Kidney (tissue), 13 donors: ENCODE measurements at regions not wholly inside any gene's neighbourhood (a gene's known extent, or its start where the extent isn't known, plus 50 kb on each side); places are given as distances from the start of the nearest gene placed in this dataset.
"Not testable (repeated sequence)": the region's sequence is repeated elsewhere in the genome, so short reads cannot be mapped to it uniquely, and the experiment has no call there.

Experiments used
- DNase-seq, 5 donors: peaks; one replicate each; pipeline ENCODE4 v3.0.0-alpha.2; 2013 to 2020
- FAIRE-seq: peaks from 2 replicates; lab custom pipeline; 2012; peaks lifted over from hg19 to GRCh38; lab: Jason Lieb, UNC
- H3K27ac ChIP-seq, 2 donors: one replicate each; pipeline ENCODE4 v1.7.0; 2013; ENCODE audit warnings: low read depth in 2 of 2, low read length in 2 of 2, inconsistent platforms in 1 of 2
- H3K27me3 ChIP-seq: one replicate; pipeline ENCODE4 v1.7.1; 2013; ENCODE audit warnings: low read length, inconsistent platforms; ENCODE audit not compliant: control insufficient read depth, insufficient read depth
- H3K36me3 ChIP-seq, 3 donors: one replicate each; pipeline versions ENCODE4 v1.7.0 to v1.7.1; 2013; ENCODE audit warnings: low read length in 3 of 3, control low read depth in 1 of 3, inconsistent platforms in 1 of 3; ENCODE audit not compliant: insufficient read depth in 3 of 3, control insufficient read depth in 2 of 3
- H3K4me1 ChIP-seq, 3 donors: one replicate each; pipeline versions ENCODE4 v1.7.0 to v1.7.1; 2013; ENCODE audit warnings: low read length in 3 of 3, inconsistent platforms in 1 of 3, low read depth in 1 of 3; ENCODE audit not compliant: control insufficient read depth in 2 of 3, insufficient read depth in 2 of 3
- H3K4me3 ChIP-seq, 3 donors: one replicate each; pipeline versions ENCODE4 v1.7.0 to v1.8.1; 2013; ENCODE audit warnings: low read length in 3 of 3, control low read depth in 1 of 3, inconsistent platforms in 1 of 3
- H3K9ac ChIP-seq, 3 donors: one replicate each; pipeline versions ENCODE4 v1.7.0 to v1.7.1; 2013; ENCODE audit warnings: low read length in 3 of 3, control low read depth in 1 of 3, inconsistent platforms in 1 of 3
- H3K9me3 ChIP-seq, 3 donors: one replicate each; pipeline versions ENCODE4 v1.7.0 to v1.7.1; 2013; ENCODE audit warnings: low read length in 3 of 3, control low read depth in 1 of 3, inconsistent platforms in 1 of 3; ENCODE audit not compliant: control insufficient read depth in 2 of 3, insufficient read depth in 1 of 3
- CTCF ChIP-seq: IDR thresholded peaks from 3 replicates; pipeline ENCODE4 v1.5.1; 2012; ENCODE audit warnings: mild to moderate bottlenecking, moderate library complexity, borderline replicate concordance; ENCODE audit not compliant: insufficient read depth; ENCODE audit errors: extremely low read depth
- intact Hi-C: fragments of 100-400 bp; cut with DNase I; formaldehyde crosslinking; loops from one replicate; pipeline ENCODE4 v1.11.1; 2022
- donor health status: control.
- donor health status: control.
- donor health status: control.
- donor health status: control.
- donor health status: control.
- donor health status: DM: yes; HTN: yes; CAD: no.
- donor health status: Normal renal cell carcinoma (clear cell type).

GRCh38 chr7:37601321-37601720 is 82.2 kb upstream of the GPR141 start:
- FAIRE-seq (no peak), DNase-seq (no peak)
- H3K27me3 ChIP-seq = no peaks in the 10 kb centered on the region
- peaks cover 0 to 7% (median 0%) of the 10 kb centered on the region in 3 donors for H3K9me3 ChIP-seq
- no peaks in the 10 kb centered on the region for H3K4me1 ChIP-seq
- H3K27ac ChIP-seq = no peak overlapping the region
- no peak overlapping the region for H3K4me3 ChIP-seq
- TF ChIP-seq CTCF = no peak
- no peaks in the 10 kb centered on the region for H3K36me3 ChIP-seq
- intact Hi-C loops = no loop called here
- H3K9ac ChIP-seq = no peak overlapping the region

DNA sequence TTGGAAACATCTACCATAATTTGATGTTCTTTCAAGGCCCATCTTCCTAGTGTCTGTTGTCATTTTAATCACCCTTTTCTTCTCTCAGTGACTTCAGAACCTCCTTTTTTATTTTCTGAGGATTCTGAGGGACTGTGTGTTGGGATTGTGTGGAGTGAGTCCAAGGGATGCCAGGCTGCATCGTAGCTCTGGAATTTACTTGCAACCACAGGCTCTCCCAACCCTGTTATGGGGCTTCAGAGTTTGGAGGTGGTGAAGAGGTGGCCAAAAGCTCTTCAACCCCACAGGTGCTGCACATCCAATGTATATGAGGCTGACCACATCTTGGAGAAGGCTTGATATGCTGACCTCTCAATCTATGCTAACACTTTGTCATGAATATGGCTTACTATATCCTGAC is 79.5 kb upstream of the GPR141 start:
- intact Hi-C loops = no loop called here

GRCh38 chr7:37617406-37617805 is 66.2 kb upstream of the GPR141 start:
- H3K27me3 ChIP-seq, H3K9ac ChIP-seq, H3K4me3 ChIP-seq, H3K9me3 ChIP-seq, intact Hi-C loops, H3K4me1 ChIP-seq, H3K27ac ChIP-seq, FAIRE-seq, DNase-seq, H3K36me3 ChIP-seq: not testable (repeated sequence)

More for the DNA sequence above, 79.5 kb upstream of the GPR141 start:
- Histone ChIP-seq H3K27ac (no peak overlapping the region), H3K4me3 (no peak overlapping the region), H3K27me3 (no peaks in the 10 kb centered on the region), H3K4me1 (no peaks in the 10 kb centered on the region), H3K36me3 (no peaks in the 10 kb centered on the region), H3K9me3 (no peaks in the 10 kb centered on the region), H3K9ac (no peak overlapping the region)
- TF ChIP-seq CTCF = no peak
- FAIRE-seq = no peak
- no peak for DNase-seq

GRCh38 chr7:37633048-37633447 is 50.5 kb upstream of the GPR141 start:
- H3K9ac ChIP-seq = no peak overlapping the region
- no peak overlapping the region for H3K27ac ChIP-seq
- TF ChIP-seq CTCF = no peak
- intact Hi-C loops = no loop called here
- no peaks in the 10 kb centered on the region for H3K36me3 ChIP-seq
- H3K4me3 ChIP-seq = no peak overlapping the region
- peak; percentile 52 for FAIRE-seq
- no peak for DNase-seq
- peaks cover 0 to 14% (median 0%) of the 10 kb centered on the region in 3 donors for H3K9me3 ChIP-seq
- no peaks in the 10 kb centered on the region for H3K4me1 ChIP-seq
- H3K27me3 ChIP-seq = no peaks in the 10 kb centered on the region
